Activated naive CD8-positive, alpha-beta T cell treated with anti-CD3 and anti-CD28 coated beads, Interleukin-2, amount 50 U/mL, for 24 hours (primary cell): ENCODE measurements at regions not wholly inside any gene's neighbourhood (a gene's known extent, or its start where the extent isn't known, plus 50 kb on each side); places are given as distances from the start of the nearest gene placed in this dataset.
"Not testable (repeated sequence)": the region's sequence is repeated elsewhere in the genome, so short reads cannot be mapped to it uniquely, and the experiment has no call there.

Experiments
- ATAC-seq: fragments of 150-1000 bp; cut with Tn5 transposase; one replicate; pipeline ENCODE4 v1.10.0; 2021
- DNase-seq: peaks from one replicate; pipeline ENCODE4 v3.0.0; 2021
- H3K27ac Mint-ChIP-seq: one replicate; pipeline ENCODE4 v1.8.0; 2021; ENCODE audit warnings: mild to moderate bottlenecking, mixed read lengths
- H3K27me3 Mint-ChIP-seq: one replicate; pipeline ENCODE4 v1.8.0; 2021; ENCODE audit warnings: mixed read lengths
- H3K36me3 Mint-ChIP-seq: one replicate; pipeline ENCODE4 v1.8.0; 2021; ENCODE audit warnings: low read depth, mixed read lengths
- H3K4me1 Mint-ChIP-seq: one replicate; pipeline ENCODE4 v1.8.0; 2021; ENCODE audit warnings: mixed read lengths
- H3K4me3 Mint-ChIP-seq: one replicate; pipeline ENCODE4 v1.8.0; 2021; ENCODE audit warnings: mild to moderate bottlenecking, moderate library complexity, mixed read lengths
- H3K9me3 Mint-ChIP-seq: one replicate; pipeline ENCODE4 v1.8.0; 2021; ENCODE audit warnings: mixed read lengths

- Mint-ChIP-seq H3K4me1 (peaks cover 2% of the 10 kb centered on the region), H3K27ac (no peak overlapping the region), H3K27me3 (no peaks in the 10 kb centered on the region), H3K9me3 (no peaks in the 10 kb centered on the region), H3K36me3 (no peaks in the 10 kb centered on the region), H3K4me3 (no peak overlapping the region)
- ATAC-seq (no peak), DNase-seq (no peak)
These were observed 80.2 kb upstream of the GADD45A start for GRCh38 chr1:67604778-67605177.

DNA sequence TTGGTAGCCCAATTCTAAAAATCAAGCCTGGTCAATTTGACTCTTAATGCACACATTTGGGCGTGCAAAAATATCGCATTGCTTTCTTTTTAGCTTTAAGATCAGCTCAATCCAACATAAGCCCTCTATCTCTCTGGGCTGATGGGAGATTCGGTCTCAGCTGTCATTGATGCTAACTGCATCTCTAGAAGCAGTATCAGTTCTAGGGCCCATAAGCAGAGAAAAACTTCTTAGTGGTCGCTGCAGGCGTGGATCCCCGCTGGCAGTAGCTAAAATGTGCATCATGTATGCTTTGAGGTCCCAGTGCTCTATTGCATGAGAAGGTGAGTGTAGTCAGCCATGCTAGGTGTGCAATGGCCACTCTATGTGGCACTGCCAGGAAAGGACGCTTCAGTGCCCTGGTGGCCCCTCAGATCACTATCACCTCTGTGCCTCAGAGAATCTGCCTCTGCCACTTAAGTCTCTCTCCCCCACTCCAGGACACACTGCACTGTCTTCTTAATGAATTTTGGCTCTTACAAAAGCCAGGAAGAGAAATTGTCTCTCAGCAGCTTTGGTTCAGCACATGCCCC lies 79.7 kb upstream of the GADD45A start:
- peaks cover 2% of the 10 kb centered on the region for H3K4me1 Mint-ChIP-seq
- DNase-seq, result no peak
- H3K27ac Mint-ChIP-seq, result no peak overlapping the region
- no peaks in the 10 kb centered on the region for H3K36me3 Mint-ChIP-seq
- H3K4me3 Mint-ChIP-seq, result no peak overlapping the region
- no peak for ATAC-seq
- H3K27me3 Mint-ChIP-seq, result no peaks in the 10 kb centered on the region
- H3K9me3 Mint-ChIP-seq, result no peaks in the 10 kb centered on the region

DNA sequence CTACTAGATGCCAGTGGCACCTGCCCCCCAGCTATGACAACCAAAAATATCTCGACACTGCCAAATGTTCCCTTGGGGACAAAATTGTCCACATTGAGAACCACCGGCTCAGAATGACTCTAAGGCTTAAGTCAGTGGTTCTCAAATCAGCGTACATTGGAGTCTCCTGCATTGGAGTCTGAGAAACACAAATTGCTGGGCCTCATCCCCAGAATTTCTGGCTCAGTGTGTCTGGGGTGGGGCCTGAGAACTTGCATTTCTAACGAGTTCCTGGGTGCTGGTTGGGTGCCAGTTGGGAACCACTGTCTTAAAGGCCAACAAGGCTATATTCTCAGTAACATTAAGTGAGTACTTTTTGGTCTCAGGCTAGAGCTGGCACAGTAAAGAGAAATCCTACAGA lies 77.7 kb upstream of the GADD45A start:
- ATAC-seq, result no peak
- Mint-ChIP-seq H3K36me3 (no peaks in the 10 kb centered on the region), H3K4me1 (peaks cover 2% of the 10 kb centered on the region), H3K9me3 (no peaks in the 10 kb centered on the region), H3K4me3 (no peak overlapping the region), H3K27ac (no peak overlapping the region), H3K27me3 (no peaks in the 10 kb centered on the region)
- no peak for DNase-seq

GRCh38 chr1:67607699-67608098 lies 77.3 kb upstream of the GADD45A start:
- H3K9me3 Mint-ChIP-seq, result no peaks in the 10 kb centered on the region
- no peaks in the 10 kb centered on the region for H3K36me3 Mint-ChIP-seq
- H3K27me3 Mint-ChIP-seq, result no peaks in the 10 kb centered on the region
- peaks cover 2% of the 10 kb centered on the region for H3K4me1 Mint-ChIP-seq
- H3K4me3 Mint-ChIP-seq, result no peak overlapping the region
- DNase-seq (no peak), ATAC-seq (no peak)
- H3K27ac Mint-ChIP-seq, result no peak overlapping the region

DNA sequence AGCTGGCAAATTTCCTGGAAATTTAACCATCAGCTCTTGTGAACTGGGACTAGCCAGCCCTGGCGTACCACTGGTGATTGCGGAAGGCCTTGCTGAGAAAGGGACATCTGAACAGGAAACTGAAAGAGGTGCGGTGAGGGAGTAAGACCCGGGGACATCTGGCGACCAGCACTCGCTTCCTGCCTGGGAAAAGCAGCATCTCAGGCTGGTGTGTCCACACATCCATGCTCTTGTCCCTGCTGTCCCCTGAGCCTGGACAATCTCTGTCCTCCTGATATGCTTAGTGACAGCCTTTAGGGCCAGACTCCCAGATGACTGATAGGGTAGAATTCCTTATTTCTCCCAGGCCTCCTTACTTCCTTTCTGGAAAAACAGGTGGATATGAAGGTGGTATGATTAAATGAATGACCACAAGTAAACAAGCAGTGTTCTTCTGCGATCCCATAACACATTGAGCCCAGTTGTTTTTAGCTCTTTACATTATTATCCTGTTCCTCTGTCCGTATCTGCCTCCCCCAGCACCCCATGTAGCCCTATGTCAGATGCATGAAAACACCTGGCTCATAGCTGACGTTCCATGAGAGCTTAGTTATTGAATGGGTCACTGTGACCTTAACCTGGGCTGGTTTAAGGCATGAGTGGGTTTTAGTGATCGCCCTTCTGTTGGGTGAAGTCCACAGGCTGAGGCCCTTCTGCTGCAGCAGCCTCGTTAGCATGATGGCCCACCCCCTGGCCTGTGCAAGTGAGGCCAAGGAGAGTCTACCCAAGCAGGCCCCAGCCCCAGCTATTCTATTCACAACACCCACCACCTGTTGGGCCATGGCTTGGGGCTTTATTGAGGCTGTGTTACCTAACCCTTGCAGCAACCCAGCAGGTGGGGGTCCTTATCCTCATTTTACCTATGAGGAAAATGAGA lies 76.1 kb upstream of the GADD45A start:
- no peaks in the 10 kb centered on the region for H3K9me3 Mint-ChIP-seq
- H3K4me1 Mint-ChIP-seq, result peaks cover 2% of the 10 kb centered on the region
- H3K4me3 Mint-ChIP-seq, result no peak overlapping the region
- no peak for DNase-seq
- no peak overlapping the region for H3K27ac Mint-ChIP-seq
- ATAC-seq, result no peak
- no peaks in the 10 kb centered on the region for H3K27me3 Mint-ChIP-seq
- H3K36me3 Mint-ChIP-seq, result no peaks in the 10 kb centered on the region

- Mint-ChIP-seq H3K27ac (no peak overlapping the region), H3K9me3 (no peaks in the 10 kb centered on the region), H3K27me3 (no peaks in the 10 kb centered on the region), H3K36me3 (no peaks in the 10 kb centered on the region), H3K4me3 (no peak overlapping the region), H3K4me1 (peaks cover 2% of the 10 kb centered on the region)
- DNase-seq (no peak), ATAC-seq (no peak)
These were observed 75.2 kb upstream of the GADD45A start for GRCh38 chr1:67609577-67610341.

DNA sequence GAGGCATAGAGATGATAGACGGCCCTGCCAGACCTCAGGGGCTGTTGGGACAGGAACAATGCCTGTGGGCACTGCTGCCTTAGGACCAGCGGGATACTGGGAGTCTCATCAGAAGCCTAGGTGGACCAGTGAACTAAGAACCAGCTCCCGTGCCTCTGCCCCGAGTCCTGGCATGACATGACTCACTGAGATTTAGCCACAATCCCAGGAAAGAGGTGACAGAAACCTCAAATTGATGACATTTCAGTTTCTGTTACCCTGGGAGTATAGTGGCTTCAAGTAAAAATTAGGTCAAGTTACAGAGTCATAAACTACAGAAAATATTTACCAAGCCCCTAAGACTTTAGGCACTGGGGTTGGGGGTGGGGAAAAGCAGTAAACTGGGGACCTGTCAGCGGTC lies 74.6 kb upstream of the GADD45A start:
- H3K9me3 Mint-ChIP-seq, result no peaks in the 10 kb centered on the region
- H3K36me3 Mint-ChIP-seq, result no peaks in the 10 kb centered on the region
- DNase-seq, result no peak
- H3K27me3 Mint-ChIP-seq, result no peaks in the 10 kb centered on the region
- peaks cover 2% of the 10 kb centered on the region for H3K4me1 Mint-ChIP-seq
- no peak overlapping the region for H3K27ac Mint-ChIP-seq
- H3K4me3 Mint-ChIP-seq, result no peak overlapping the region
- ATAC-seq, result no peak

- no peaks in the 10 kb centered on the region for H3K9me3 Mint-ChIP-seq
- ATAC-seq (no peak), DNase-seq (no peak)
- peaks cover 2% of the 10 kb centered on the region for H3K4me1 Mint-ChIP-seq
- H3K27me3 Mint-ChIP-seq, result peaks cover 2% of the 10 kb centered on the region
- H3K36me3 Mint-ChIP-seq, result no peaks in the 10 kb centered on the region
- no peak overlapping the region for H3K4me3 Mint-ChIP-seq
- H3K27ac Mint-ChIP-seq, result no peak overlapping the region
These were observed 73.2 kb upstream of the GADD45A start for GRCh38 chr1:67611846-67612245.

GRCh38 chr1:67612788-67613241 lies 72.2 kb upstream of the GADD45A start:
- H3K9me3 Mint-ChIP-seq, result no peaks in the 10 kb centered on the region
- H3K36me3 Mint-ChIP-seq, result no peaks in the 10 kb centered on the region
- no peak for ATAC-seq
- H3K27me3 Mint-ChIP-seq, result peaks cover 2% of the 10 kb centered on the region
- no peak for DNase-seq
- H3K27ac Mint-ChIP-seq, result no peak overlapping the region
- H3K4me1 Mint-ChIP-seq, result peaks cover under 1% of the 10 kb centered on the region
- H3K4me3 Mint-ChIP-seq, result no peak overlapping the region

- not testable (repeated sequence) for DNase-seq, H3K4me3 Mint-ChIP-seq, H3K4me1 Mint-ChIP-seq, H3K27me3 Mint-ChIP-seq, ATAC-seq, H3K36me3 Mint-ChIP-seq, H3K9me3 Mint-ChIP-seq, H3K27ac Mint-ChIP-seq
These were observed 71.5 kb upstream of the GADD45A start for GRCh38 chr1:67613479-67613878.

DNA sequence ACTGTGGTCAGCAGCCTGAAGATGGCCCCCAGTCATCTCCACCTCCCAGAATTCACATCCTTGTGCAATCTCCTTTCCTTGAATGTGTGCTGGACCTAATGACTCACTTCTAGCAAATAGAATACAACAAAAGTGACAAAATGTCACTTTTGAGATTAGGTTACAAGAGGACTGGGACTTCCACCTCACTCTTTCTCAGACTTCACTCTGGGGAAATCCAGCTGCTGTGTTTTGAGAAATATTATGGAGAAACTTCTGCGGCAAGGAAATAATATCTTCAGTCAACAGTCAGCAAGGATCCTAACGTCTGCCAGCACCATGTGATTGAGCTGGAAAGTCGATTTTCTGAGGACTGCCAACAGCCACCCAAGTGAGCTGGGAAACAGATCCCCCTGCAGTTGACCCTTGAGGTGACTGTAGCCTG lies 70.5 kb upstream of the GADD45A start:
- Mint-ChIP-seq H3K27me3 (peaks cover 2% of the 10 kb centered on the region), H3K36me3 (no peaks in the 10 kb centered on the region), H3K27ac (no peak overlapping the region), H3K9me3 (no peaks in the 10 kb centered on the region), H3K4me3 (no peak overlapping the region), H3K4me1 (no peaks in the 10 kb centered on the region)
- DNase-seq (no peak), ATAC-seq (no peak)

DNA sequence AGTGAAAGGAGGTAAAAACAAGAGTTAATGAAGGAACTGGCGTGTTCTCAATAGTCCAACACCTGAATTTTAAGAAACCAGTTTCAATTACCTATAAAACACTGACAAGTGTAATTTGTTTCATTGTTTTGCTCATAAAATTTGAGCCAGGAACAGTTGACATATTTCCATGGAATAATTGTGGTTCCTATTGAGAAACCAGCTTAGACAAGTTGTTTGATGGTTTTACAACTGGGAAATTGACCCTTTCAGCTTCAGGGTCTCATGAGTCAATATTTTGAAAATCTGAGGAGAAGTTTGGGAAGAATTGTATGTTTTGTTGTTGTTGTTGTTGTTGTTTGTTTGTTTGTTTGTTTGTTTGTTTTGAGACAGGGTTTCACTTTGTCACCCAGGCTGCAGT lies 69.1 kb upstream of the GADD45A start:
- H3K36me3 Mint-ChIP-seq, result no peaks in the 10 kb centered on the region
- DNase-seq (no peak), ATAC-seq (no peak)
- H3K4me3 Mint-ChIP-seq, result no peak overlapping the region
- no peaks in the 10 kb centered on the region for H3K4me1 Mint-ChIP-seq
- peaks cover 2% of the 10 kb centered on the region for H3K27me3 Mint-ChIP-seq
- H3K9me3 Mint-ChIP-seq, result no peaks in the 10 kb centered on the region
- H3K27ac Mint-ChIP-seq, result no peak overlapping the region

- no peak for DNase-seq
- no peaks in the 10 kb centered on the region for H3K9me3 Mint-ChIP-seq
- no peaks in the 10 kb centered on the region for H3K36me3 Mint-ChIP-seq
- H3K27me3 Mint-ChIP-seq, result peaks cover 2% of the 10 kb centered on the region
- no peak for ATAC-seq
- no peak overlapping the region for H3K4me3 Mint-ChIP-seq
- no peak overlapping the region for H3K27ac Mint-ChIP-seq
- no peaks in the 10 kb centered on the region for H3K4me1 Mint-ChIP-seq
These were observed 68.5 kb upstream of the GADD45A start for GRCh38 chr1:67616394-67616985.

DNA sequence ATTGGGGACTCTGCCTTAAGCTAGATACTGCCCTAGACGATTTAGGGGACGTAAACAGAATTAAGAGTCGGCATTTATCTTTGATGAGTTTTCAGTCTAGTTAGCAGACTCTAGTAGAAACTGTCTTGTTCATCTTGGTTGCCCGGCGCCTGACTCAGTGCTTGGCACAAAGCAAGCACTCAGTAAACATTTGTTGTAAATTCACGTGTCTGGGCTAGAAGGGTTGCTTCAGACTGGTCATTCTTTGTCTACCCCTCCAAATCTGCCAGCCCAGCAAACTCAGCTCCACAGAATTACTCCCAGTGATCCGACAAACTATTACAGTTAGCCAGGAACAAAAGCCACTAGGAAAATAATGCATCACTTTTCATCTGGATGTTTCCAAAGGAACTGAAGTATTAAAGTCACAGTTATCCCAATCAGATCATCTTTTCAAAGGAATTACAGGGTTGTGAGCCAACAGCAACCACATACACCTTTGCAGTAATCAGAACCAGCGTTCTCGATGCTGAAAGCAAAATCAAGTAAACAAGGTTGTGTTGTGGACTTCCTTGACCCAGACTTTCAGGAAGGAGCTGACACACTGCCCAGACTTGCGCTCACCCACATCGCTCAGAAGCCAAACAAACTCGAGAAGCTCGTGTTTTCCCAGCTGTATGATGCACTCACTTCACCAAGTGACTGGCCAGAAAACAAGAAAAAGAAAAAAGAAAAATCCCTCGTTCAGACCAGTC lies 66.5 kb upstream of the GADD45A start:
- Mint-ChIP-seq H3K36me3 (no peaks in the 10 kb centered on the region), H3K4me1 (no peaks in the 10 kb centered on the region), H3K9me3 (no peaks in the 10 kb centered on the region), H3K27ac (no peak overlapping the region), H3K27me3 (peaks cover 7% of the 10 kb centered on the region), H3K4me3 (no peak overlapping the region)
- DNase-seq (no peak), ATAC-seq (no peak)
